ENCODE measurements at regions not wholly inside any gene's neighbourhood (a gene's known extent, or its start where the extent isn't known, plus 50 kb on each side); places are given as distances from the start of the nearest gene placed in this dataset.
"Not testable (repeated sequence)": the region's sequence is repeated elsewhere in the genome, so short reads cannot be mapped to it uniquely, and the experiment has no call there.

- no peak for DNase-seq
Observed at GRCh38 chr4:83213640-83214039, 71.0 kb downstream of the COQ2 start.

GRCh38 chr4:83212041-83212851 lies 72.4 kb downstream of the COQ2 start:
- peak; percentile 86 to 91 for DNase-seq

GRCh38 chr4:83209419-83209818 lies 75.2 kb downstream of the COQ2 start:
- DNase-seq, result no peak

DNA sequence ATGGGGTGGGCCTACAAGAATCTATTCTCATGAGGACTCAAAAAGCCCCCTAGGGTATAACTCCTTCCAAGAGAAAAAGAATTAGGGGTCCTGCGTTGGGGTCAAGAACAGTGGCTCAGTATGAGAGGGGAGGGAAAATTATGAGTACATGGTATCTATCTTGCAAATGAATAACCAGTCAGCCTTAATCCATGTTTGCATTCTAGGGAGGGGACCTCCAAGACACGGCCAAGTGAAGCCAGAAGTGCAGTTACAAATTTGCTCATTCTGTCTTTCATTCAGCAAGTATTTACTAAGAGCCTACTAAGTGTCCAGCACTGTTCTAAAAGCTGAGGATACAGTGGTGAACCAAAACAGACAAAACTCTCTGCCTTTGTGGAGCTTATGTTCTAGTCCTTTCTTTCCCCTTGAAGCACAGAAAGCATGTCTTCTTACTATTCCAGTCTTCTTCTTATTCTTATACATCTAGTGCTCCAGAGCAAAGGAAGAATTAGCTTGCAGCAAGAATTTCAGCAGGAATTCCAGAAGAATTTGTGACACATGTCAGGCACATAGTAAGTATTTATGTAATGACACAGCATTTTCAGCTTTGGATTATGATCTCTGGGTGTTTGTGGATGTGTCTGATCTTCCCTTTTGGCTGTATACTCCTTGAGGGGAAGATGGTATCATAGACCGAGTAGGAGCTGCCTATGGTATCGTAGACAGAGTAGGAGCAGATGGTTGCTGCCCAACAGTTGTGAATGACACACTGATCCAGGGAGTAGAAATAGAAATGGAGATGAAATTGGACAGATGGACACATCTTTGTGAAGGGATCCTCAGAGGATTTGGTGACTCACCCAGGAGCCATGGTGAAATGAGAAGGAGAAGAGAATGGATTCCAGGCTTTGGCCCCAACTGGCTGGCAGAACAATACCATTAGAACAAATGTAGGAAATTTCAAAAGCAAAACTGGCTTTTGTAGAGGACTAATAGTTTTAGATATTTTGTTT lies 75.9 kb downstream of the COQ2 start:
- no peak for DNase-seq

GRCh38 chr4:83207497-83208101 lies 77.0 kb downstream of the COQ2 start:
- no peak for DNase-seq

GRCh38 chr4:83205760-83206159 lies 78.8 kb downstream of the COQ2 start:
- DNase-seq, result no peak

GRCh38 chr4:83204731-83205130 lies 79.9 kb downstream of the COQ2 start:
- no peak for DNase-seq

- DNase-seq, result no peak
Observed at GRCh38 chr4:83201761-83202160, 82.8 kb downstream of the COQ2 start.

DNA sequence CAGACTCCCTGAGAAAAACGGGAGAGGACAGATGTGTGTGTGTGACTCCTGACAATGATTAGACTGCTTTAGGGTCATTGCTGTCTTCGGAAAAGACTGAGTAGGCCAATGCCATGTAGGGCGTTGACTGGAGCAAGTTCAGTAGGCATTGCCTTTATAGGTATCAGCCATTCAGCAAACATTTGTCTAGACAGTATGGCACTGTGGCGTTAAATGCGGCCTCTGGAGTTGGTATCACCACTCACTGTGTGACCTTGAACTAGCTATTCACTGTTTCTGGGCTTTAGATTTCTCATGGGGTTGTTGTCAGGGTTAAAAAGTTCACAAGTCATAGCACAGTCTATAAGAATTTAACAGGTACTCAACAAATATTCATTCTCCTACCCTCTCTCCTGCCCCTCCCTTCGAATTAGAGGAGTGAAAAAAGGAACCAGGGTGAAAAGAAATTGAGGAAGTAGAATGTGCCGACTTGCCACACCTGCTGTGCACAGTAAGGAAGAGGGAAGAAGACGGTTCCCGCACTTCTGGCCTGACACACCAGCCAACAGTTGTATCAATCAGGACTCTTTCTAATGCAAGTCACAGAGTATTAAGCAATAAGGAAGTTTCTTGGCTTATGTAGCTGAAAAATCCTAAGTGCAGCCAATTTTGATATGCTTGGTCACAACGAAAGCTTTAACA lies 83.2 kb upstream of the PLAC8 start:
- DNase-seq, result peak in 1 of 2 donors; percentile 66

DNA sequence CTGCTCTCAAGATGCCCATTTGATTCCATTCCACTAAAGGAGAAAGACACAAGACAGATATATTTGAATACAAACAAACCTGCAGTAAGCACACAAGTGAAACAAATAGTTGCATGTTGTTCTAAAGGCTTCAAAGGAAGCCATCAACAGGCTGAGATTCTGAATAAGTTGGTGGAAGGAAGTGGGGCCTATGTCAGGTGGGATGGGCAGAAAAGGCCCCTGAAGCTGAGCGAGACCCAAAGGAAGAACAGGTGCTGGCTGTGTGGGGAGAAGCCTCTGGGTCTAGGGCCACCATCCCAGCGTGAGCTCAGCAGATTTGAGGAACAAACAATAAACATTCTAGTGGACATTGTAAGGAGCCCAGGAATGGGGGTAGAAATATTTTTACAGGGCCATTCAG lies 82.4 kb upstream of the PLAC8 start:
- DNase-seq, result no peak

DNA sequence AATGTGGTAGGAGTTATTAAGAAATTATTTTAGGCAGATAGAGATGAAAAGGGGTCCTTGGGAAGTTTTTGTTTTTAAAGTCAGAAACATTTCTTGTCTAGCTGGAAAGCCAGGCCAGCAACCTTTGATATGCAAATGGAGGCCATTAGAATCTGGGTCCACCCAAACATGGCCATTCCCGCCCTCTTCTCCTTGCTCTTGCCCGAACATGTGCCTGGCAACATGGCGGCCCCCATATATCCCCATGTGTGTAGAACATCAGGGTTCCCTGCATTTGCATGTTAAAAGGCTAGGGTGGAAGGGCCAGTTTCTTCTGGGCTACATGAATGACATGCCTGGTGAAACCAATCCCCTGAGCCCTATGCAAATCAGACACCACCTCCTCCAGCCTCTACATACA lies 80.7 kb upstream of the PLAC8 start:
- DNase-seq, result no peak

GRCh38 chr4:83194588-83194987 lies 80.1 kb upstream of the PLAC8 start:
- not testable (repeated sequence) for DNase-seq

GRCh38 chr4:83192634-83193033 lies 78.1 kb upstream of the PLAC8 start:
- no peak for DNase-seq

DNA sequence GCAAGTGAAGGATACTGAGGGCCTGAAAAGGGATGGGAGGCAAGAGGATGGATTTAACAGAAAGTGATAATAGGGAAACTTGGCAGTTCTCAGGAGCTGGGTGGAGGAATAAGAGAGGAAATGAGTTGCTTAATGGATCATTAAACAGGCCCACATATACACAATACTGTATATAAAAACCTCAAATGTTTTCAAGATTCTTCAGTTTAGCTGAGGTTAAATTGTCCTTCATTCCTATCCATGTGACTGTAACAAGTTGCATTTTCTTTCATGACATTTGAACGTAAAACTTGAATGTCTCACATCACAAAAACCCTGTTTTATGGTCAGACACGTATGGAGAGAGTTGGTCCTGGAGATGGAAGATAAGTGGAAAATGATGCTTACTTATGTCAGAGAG lies 76.5 kb upstream of the PLAC8 start:
- DNase-seq, result no peak

- no peak for DNase-seq
Observed at GRCh38 chr4:83189631-83190136, 75.2 kb upstream of the PLAC8 start.

DNA sequence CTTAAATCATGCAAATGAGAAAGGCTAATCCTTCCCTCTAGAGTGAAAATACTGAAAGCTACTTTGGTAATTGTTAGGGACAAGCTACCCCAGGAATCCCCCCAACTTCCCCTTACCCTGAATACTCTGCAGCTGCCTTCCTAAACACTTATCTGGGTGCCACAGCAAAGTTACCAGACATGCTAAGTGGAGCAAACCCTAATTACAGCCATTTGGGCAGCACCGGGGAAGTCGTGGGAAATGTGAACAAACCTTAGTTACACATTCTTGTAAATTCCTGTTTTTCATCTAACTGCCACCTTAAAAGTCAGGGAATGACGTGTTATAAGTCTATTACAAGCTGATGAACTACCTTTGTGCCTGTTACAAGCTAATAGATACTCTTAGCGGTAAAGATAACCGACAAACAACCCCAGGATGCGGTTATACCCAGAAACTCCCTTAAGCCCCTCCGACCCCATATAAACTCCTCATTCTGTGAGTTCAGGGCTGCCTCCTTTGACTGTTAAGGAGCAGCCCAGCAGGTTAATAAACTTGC lies 66.0 kb upstream of the PLAC8 start:
- DNase-seq, result peak in 1 of 2 donors; percentile 15

DNA sequence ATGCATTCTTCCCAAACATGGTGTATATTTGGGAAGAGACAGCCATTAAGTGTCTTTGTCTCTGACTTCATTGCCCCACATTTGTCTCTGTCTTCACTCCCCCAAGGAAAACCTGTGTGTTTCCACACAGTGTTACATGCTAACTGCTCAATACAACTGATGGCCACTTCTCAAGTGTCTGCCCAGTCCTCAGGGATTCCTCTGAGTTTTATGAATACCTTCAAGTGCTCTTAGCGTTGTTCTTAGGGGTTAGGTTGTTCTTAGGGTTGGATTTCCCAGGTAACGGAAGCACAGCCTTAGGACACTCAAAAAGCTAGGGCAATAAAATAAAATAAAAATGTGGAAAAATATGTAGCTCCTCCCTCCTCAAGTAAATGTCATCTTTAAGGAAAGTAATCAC lies 64.7 kb upstream of the PLAC8 start:
- DNase-seq, result no peak

DNA sequence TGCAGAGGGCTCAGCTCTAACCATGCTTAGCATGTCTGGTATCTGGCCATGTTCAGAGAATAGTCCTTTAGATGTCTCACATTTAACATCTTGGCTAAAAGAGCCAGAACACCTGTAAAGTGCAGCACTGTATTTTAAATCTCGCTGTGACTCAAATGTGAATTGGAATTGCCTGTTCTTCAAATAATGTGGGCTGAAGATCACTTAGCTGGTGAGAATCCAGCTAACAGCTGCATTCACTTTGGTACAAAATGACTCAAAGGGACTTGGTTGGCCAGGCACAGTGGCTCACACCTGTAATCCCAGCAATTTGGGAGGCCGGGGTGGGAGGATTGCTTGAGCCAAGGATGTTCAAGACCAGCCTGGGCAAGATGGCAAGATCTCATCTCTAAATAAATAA lies 63.5 kb upstream of the PLAC8 start:
- no peak for DNase-seq

- no peak for DNase-seq
Observed at GRCh38 chr4:83177182-83177581, 62.7 kb upstream of the PLAC8 start.

DNA sequence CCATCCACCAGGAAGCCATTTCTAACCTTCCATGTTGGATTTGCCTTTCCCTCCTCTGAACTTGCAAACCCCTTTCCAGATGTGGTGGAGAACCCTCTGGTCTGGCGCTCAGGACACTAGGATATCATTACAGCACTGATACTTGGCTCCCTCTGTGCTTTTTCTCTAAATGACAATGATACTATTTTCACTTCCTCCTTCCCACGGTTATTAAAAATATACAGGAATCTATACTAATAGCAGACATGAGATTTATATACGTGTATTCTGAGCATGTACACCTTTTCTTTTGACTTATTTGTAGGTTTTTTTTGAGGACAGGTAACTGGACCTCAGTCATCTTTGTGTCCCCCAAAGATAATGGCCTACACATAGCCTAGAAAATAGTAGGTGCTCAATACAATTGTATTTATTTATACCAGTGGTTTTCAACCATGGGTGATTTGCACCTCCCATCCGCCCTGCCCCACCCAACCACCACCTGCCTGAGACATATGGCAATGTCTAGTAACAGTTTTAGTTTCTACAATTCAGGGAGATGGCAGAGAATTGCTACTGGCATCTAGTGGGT lies 60.4 kb upstream of the PLAC8 start:
- DNase-seq, result peak in 1 of 2 donors; percentile 34

DNA sequence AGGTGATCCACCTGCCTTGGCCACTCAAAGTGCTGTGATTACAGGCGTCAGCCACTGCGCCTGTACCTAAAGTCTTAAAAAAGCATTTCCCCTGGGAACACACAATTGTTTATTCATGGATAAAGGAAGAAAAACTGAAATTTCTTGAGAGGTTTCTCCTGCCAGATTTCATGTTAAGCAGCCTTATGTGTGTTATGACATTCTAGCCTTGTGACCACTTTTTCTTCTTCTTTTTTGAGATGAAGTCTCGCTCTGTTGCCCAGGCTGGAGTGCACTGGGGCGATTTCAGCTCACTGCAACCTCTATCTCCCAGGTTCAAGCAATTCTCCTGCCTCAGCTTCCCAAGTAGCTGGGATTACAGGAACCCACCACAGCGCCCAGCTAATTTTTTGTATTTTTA lies 57.8 kb upstream of the PLAC8 start:
- DNase-seq, result no peak

Measured in CD4-positive, alpha-beta T cell treated with Interleukin-4 for 1 hour (primary cell).